PC-3 (cell line): ENCODE measurements at regions not wholly inside any gene's neighbourhood (a gene's known extent, or its start where the extent isn't known, plus 50 kb on each side); places are given as distances from the start of the nearest gene placed in this dataset.

Source experiments
- ATAC-seq: fragments of 200-7000 bp; cut with Tn5 transposase; 2 replicates; pipeline ENCODE4 v1.9.1; 2020; ENCODE audit warnings: mild to moderate bottlenecking, moderate library complexity
- BruUV-seq: library from RNA; stranded (reverse); fragments of 400-500 nt; replicated peaks from 2 replicates; lab custom pipeline; 2021; lab: Mats Ljungman, UMichigan
- CTCF ChIA-PET: fragments of 300-600 bp; sonication (Branson Sonifier 250); formaldehyde crosslinking; loops from one replicate; lab custom pipeline; 2022; ENCODE audit warnings: antibody characterized with exemption; lab: Charles Lee
- POLR2A ChIA-PET: fragments of 300-600 bp; sonication (Branson Sonifier 250); formaldehyde crosslinking; loops from one replicate; lab custom pipeline; 2022; ENCODE audit warnings: antibody characterized with exemption; ENCODE audit not compliant: unreplicated experiment; lab: Charles Lee
- DNase-seq: peaks from one replicate; pipeline ENCODE4 v3.0.0-alpha.2; 2015
- H2AFZ ChIP-seq: fragments of 300-600 bp; sonication (generic); 2 replicates; pipeline ENCODE4 v1.6.0; 2016; ENCODE audit warnings: antibody characterized with exemption, low read length
- H3F3A ChIP-seq: fragments of 300-600 bp; sonication (generic); one replicate; pipeline ENCODE4 v1.6.0; 2017; ENCODE audit warnings: antibody characterized with exemption, low read length, control low read depth, mild to moderate bottlenecking; ENCODE audit not compliant: unreplicated experiment
- H3K27ac ChIP-seq: fragments of 300-600 bp; sonication (generic); 2 replicates; pipeline ENCODE4 v1.5.1; 2016; ENCODE audit warnings: mild to moderate bottlenecking, low read length
- H3K27me3 ChIP-seq: fragments of 300-600 bp; sonication (generic); 2 replicates; pipeline ENCODE4 v1.6.1; 2016; ENCODE audit warnings: low read length, mixed read lengths
- H3K36me3 ChIP-seq: fragments of 300-600 bp; sonication (generic); 2 replicates; pipeline ENCODE4 v1.6.1; 2016; ENCODE audit warnings: low read depth, mixed run types, low read length, mixed read lengths
- H3K4me1 ChIP-seq: fragments of 300-600 bp; sonication (generic); 2 replicates; pipeline ENCODE4 v1.5.1; 2016; ENCODE audit warnings: low read length; ENCODE audit not compliant: insufficient read depth
- H3K4me2 ChIP-seq: fragments of 300-600 bp; sonication (generic); 2 replicates; pipeline ENCODE4 v1.6.0; 2016; ENCODE audit warnings: low read length
- H3K4me3 ChIP-seq: fragments of 300-600 bp; sonication (generic); 2 replicates; pipeline ENCODE4 v1.5.1; 2016; ENCODE audit warnings: mild to moderate bottlenecking, low read length, mixed read lengths
- H3K79me2 ChIP-seq: fragments of 300-600 bp; sonication (generic); 2 replicates; pipeline ENCODE4 v1.6.1; 2017; ENCODE audit warnings: low read length, mixed read lengths
- H3K9ac ChIP-seq: fragments of 300-600 bp; sonication (generic); 2 replicates; pipeline ENCODE4 v1.6.0; 2016; ENCODE audit warnings: mild to moderate bottlenecking, low read length
- H3K9me2 ChIP-seq: fragments of 300-600 bp; sonication (generic); replicated peaks from 2 replicates; pipeline ENCODE4 v1.6.1; 2016; ENCODE audit warnings: mixed run types, low read length, mixed read lengths
- H3K9me3 ChIP-seq: fragments of 300-600 bp; sonication (generic); 2 replicates; pipeline ENCODE4 v1.6.1; 2016; ENCODE audit warnings: low read length, mixed read lengths
- H4K20me1 ChIP-seq: fragments of 300-600 bp; sonication (generic); 2 replicates; pipeline ENCODE4 v1.6.1; 2016; ENCODE audit warnings: low read length, mixed read lengths
- CTCF ChIP-seq: fragments of 300-600 bp; sonication (generic); conservative IDR thresholded peaks from 2 replicates; pipeline ENCODE4 v1.5.1; 2017; ENCODE audit warnings: antibody characterized with exemption, low read depth, mild to moderate bottlenecking, low read length
- EZH2 ChIP-seq: fragments of 300-600 bp; sonication (generic); IDR thresholded peaks from one replicate; pipeline ENCODE4 v1.6.1; 2017; ENCODE audit warnings: antibody characterized with exemption, mild to moderate bottlenecking, low read length; ENCODE audit not compliant: unreplicated experiment
- EZH2phosphoT487 ChIP-seq: fragments of 300-600 bp; sonication (generic); IDR thresholded peaks from 2 replicates; pipeline ENCODE4 v1.6.1; 2018; ENCODE audit warnings: mild to moderate bottlenecking, antibody characterized with exemption, low read length, borderline replicate concordance
- intact Hi-C: fragments of 100-400 bp; cut with micrococcal nuclease; formaldehyde crosslinking; loops from 2 replicates; pipeline ENCODE4 v1.9.0; 2023

DNA sequence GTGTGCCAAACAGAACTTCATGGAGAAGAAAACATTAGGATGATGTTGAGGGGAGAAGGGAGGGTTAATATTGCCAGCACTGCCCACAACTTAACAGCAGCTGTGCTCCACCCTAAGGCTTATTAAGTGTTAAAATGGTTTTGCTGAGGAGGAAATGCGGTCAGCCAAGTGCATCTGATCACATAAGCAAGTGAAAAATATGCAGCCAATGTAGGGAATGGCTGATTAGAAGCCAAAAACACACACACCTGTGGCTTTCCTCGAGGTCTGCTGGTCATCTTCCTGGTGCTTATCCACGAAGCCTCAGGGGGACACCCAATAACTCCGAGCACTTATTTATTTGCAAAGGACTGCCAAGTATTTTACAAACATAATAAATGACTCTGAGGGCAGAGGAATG, 66.3 kb upstream of the GPR45 start:
- Histone ChIP-seq H3K4me2 (no peak overlapping the region), H3K36me3 (no peaks in the 10 kb centered on the region), H4K20me1 (no peaks in the 10 kb centered on the region), H3K27me3 (peaks cover 14% of the 10 kb centered on the region), H3K4me1 (peaks cover 11% of the 10 kb centered on the region), H3K9me3 (no peaks in the 10 kb centered on the region), H3K79me2 (no peaks in the 10 kb centered on the region), H3F3A (no peaks in the 10 kb centered on the region), H3K27ac (no peak overlapping the region), H3K9ac (no peak overlapping the region), H2AFZ (no peak overlapping the region), H3K9me2 (no peaks in the 10 kb centered on the region), H3K4me3 (no peak overlapping the region)
- DNase-seq (peak; percentile 21), ATAC-seq (no peak)
- BruUV-seq = no TSS peak
- intact Hi-C loops = no loop called here
- no peak for TF ChIP-seq EZH2phosphoT487
- no peak for TF ChIP-seq EZH2
- TF ChIP-seq CTCF = no peak
- ChIA-PET CTCF (no interaction called here), POLR2A (no interaction called here)

DNA sequence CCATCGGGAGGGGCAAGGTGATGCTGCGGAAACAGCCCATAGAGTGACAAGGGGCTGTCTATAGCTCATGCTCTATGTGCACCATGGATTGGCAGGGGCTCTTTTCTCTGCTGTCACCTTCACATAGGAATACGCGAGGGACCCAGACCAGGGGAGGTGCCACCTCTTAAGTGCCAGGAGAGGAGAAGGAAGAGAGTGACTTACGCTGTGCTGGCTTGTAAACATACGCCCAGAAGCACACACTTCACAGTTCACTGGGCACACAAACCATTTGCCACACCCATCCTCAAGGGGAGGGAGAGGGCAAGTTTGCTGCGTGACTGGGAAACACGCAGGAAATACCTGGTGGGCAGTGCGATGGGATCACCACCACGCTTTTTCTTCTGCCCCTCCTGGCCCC, 65.1 kb upstream of the GPR45 start:
- peak; percentile 92 for ATAC-seq
- Histone ChIP-seq H3K79me2 (no peaks in the 10 kb centered on the region), H3K4me2 (peak overlapping the region; percentile 71), H3K9me2 (no peaks in the 10 kb centered on the region), H3K36me3 (no peaks in the 10 kb centered on the region), H3K9ac (no peak overlapping the region), H2AFZ (peak overlapping the region; percentile 53; the same call in 1 of the 2 replicates), H3K27me3 (0 out of 2 replicates have a peak, but pooled peaks cover 3% of the 10 kb centered on the region), H3K9me3 (no peaks in the 10 kb centered on the region), H3K27ac (no peak overlapping the region), H3K4me1 (peaks cover 11% of the 10 kb centered on the region), H3F3A (no peaks in the 10 kb centered on the region), H3K4me3 (peak overlapping the region; percentile 39; the same call in 1 of the 2 replicates), H4K20me1 (no peaks in the 10 kb centered on the region)
- ChIA-PET POLR2A (no interaction called here), CTCF (no interaction called here)
- TF ChIP-seq CTCF (no peak), EZH2 (no peak), EZH2phosphoT487 (no peak)
- peak; percentile 60 for DNase-seq
- intact Hi-C loops = no loop called here
- BruUV-seq = no TSS peak

- Histone ChIP-seq H3F3A (no peaks in the 10 kb centered on the region), H3K4me2 (peak overlapping the region; percentile 71), H2AFZ (no peak overlapping the region), H3K27ac (no peak overlapping the region), H3K4me3 (peak overlapping the region; percentile 39; the same call in 1 of the 2 replicates), H4K20me1 (no peaks in the 10 kb centered on the region), H3K9me3 (no peaks in the 10 kb centered on the region), H3K27me3 (0 out of 2 replicates have a peak, but pooled peaks cover 3% of the 10 kb centered on the region), H3K36me3 (no peaks in the 10 kb centered on the region), H3K9ac (no peak overlapping the region), H3K4me1 (peaks cover 11% of the 10 kb centered on the region), H3K9me2 (no peaks in the 10 kb centered on the region), H3K79me2 (no peaks in the 10 kb centered on the region)
- ATAC-seq = no peak
- TF ChIP-seq EZH2 = no peak
- no peak for TF ChIP-seq EZH2phosphoT487
- no peak for TF ChIP-seq CTCF
- DNase-seq = no peak
- ChIA-PET POLR2A (no interaction called here), CTCF (no interaction called here)
- BruUV-seq = no TSS peak
- intact Hi-C loops = no loop called here
These were observed 64.5 kb upstream of the GPR45 start for GRCh38 chr2:105177008-105177407.
